ENCODE measurements at regions not wholly inside any gene's neighbourhood (a gene's known extent, or its start where the extent isn't known, plus 50 kb on each side); places are given as distances from the start of the nearest gene placed in this dataset.

DNA sequence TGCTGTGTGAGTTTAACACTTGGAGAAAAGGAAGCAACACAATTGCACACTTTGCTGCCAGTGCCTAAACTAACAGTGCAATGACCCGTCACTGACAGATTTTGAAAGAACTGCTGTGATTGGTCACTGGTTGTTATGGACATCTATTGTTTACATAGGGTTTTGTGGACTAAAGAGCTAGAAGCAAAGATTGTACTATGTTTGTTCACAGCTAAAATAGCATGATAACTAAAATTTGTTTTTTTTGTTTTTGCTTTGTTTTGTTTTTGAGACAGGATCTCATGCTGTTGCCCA, 112.4 kb upstream of the GOLGA8J start:
- TF ChIP-seq, protein P1, sequence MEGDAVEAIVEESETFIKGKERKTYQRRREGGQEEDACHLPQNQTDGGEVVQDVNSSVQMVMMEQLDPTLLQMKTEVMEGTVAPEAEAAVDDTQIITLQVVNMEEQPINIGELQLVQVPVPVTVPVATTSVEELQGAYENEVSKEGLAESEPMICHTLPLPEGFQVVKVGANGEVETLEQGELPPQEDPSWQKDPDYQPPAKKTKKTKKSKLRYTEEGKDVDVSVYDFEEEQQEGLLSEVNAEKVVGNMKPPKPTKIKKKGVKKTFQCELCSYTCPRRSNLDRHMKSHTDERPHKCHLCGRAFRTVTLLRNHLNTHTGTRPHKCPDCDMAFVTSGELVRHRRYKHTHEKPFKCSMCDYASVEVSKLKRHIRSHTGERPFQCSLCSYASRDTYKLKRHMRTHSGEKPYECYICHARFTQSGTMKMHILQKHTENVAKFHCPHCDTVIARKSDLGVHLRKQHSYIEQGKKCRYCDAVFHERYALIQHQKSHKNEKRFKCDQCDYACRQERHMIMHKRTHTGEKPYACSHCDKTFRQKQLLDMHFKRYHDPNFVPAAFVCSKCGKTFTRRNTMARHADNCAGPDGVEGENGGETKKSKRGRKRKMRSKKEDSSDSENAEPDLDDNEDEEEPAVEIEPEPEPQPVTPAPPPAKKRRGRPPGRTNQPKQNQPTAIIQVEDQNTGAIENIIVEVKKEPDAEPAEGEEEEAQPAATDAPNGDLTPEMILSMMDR (IDR thresholded peaks at IDR 0.05; ENCODE audit: poor library complexity, severe bottlenecking): no peak
- ATAC-seq (ENCODE audit: low read depth) (no peak), DNase-seq (ENCODE audit: low spot score) (no peak)
- H3K4me3 ChIP-seq (ENCODE audit: severe bottlenecking): no peak overlapping the region
- H3K9me3 ChIP-seq (ENCODE audit: severe bottlenecking): no peaks in the 10 kb centered on the region
- H3K36me3 ChIP-seq (ENCODE audit: low read depth): no peaks in the 10 kb centered on the region
- no peaks in the 10 kb centered on the region for H3K4me1 ChIP-seq (ENCODE audit: insufficient read depth, poor library complexity, severe bottlenecking)
- no peaks in the 10 kb centered on the region for H3K27me3 ChIP-seq (ENCODE audit: insufficient read depth, poor library complexity, severe bottlenecking)
- no peak overlapping the region for H3K27ac ChIP-seq (ENCODE audit: poor library complexity, severe bottlenecking)

DNA sequence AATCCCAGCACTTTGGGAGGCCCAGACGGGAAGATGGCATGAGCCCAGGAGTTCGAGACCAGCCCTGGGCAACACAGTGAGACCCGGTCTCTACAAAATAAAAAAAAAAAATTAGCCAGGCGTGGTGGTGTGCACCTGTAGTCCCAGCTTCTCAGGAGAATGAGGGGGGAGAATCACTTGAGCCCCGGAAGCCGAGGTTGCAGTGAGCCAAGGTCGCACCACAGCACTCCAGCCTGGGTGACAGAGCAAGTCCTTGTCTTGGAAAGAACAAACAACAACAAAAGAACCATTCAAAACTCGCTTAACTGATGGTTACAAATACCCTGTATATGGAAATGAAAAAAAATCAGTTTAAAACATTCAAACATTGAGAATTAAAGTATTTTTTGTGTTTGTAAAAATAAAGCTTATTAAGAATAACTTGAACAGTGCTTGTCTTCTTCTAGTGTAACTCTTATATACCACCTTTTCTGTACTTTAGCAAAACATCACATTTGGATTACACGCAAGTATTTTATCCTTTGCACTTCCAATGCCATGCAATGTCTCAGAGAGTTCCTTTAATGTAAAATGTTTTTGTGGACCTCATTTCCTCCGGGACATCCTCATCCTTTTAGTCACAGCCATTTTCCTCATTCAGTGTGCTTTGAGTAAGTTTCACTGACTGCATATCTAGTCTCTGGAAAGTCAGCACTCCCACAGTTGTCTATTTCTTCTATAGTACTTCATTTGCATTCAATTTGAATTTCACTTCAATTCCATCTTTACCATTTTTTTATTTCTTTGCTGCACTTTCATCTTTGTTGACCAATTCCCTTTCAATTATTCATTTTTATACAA, 113.0 kb upstream of the GOLGA8J start:
- no peaks in the 10 kb centered on the region for H3K9me3 ChIP-seq (ENCODE audit: severe bottlenecking)
- ATAC-seq (ENCODE audit: low read depth): no peak

DNA sequence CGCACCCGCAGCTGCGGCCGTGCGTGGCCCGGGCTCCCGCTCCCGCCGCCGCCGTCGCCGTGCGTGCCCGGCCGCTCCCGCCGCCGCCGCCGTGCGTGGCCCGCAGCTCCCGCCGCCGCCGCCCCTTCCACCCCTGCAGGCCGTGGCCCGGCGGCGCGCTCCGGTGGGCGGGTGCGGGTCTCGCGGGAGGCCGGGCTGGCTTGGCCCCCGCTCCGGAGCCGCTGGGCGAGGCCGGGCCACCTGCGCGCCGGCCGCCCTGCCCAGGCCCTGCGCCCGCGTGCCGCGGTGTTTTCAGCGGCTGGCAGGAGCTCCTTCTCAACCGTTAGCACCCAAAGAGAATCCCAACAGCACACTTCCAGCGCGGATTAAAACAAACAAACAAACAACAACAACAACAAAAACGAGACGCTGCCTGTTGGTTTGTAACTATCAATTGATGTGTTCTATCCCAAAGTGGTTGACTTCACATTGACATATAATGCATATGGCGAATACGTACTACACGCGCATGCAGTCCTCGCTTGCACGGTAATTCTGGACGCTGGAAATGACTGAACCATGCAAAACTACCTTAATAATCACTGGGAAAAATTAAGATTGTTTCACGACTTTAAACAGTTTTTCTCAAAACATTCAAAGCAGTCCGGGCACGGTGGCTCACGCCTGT, 113.7 kb upstream of the GOLGA8J start:
- ATAC-seq (ENCODE audit: low read depth) (peak; percentile 50), DNase-seq (ENCODE audit: low spot score) (no peak)
- no peaks in the 10 kb centered on the region for H3K4me1 ChIP-seq (ENCODE audit: insufficient read depth, poor library complexity, severe bottlenecking)
- H3K9me3 ChIP-seq (ENCODE audit: severe bottlenecking): no peaks in the 10 kb centered on the region
- H3K4me3 ChIP-seq (ENCODE audit: severe bottlenecking): peak overlapping the region; percentile 77
- H3K27me3 ChIP-seq (ENCODE audit: insufficient read depth, poor library complexity, severe bottlenecking): no peaks in the 10 kb centered on the region
- TF ChIP-seq, protein P1 (IDR thresholded peaks at IDR 0.05; ENCODE audit: poor library complexity, severe bottlenecking): no peak
- no peak overlapping the region for H3K27ac ChIP-seq (ENCODE audit: poor library complexity, severe bottlenecking)
- H3K36me3 ChIP-seq (ENCODE audit: low read depth): no peaks in the 10 kb centered on the region

More for the DNA sequence above, 113.0 kb upstream of the GOLGA8J start:
- TF ChIP-seq, protein P1 (IDR thresholded peaks at IDR 0.05; ENCODE audit: poor library complexity, severe bottlenecking): no peak
- no peak for DNase-seq (ENCODE audit: low spot score)
- Histone ChIP-seq H3K4me1 (ENCODE audit: insufficient read depth, poor library complexity, severe bottlenecking) (no peaks in the 10 kb centered on the region), H3K36me3 (ENCODE audit: low read depth) (no peaks in the 10 kb centered on the region), H3K27ac (ENCODE audit: poor library complexity, severe bottlenecking) (no peak overlapping the region), H3K27me3 (ENCODE audit: insufficient read depth, poor library complexity, severe bottlenecking) (no peaks in the 10 kb centered on the region), H3K4me3 (ENCODE audit: severe bottlenecking) (no peak overlapping the region)

DNA sequence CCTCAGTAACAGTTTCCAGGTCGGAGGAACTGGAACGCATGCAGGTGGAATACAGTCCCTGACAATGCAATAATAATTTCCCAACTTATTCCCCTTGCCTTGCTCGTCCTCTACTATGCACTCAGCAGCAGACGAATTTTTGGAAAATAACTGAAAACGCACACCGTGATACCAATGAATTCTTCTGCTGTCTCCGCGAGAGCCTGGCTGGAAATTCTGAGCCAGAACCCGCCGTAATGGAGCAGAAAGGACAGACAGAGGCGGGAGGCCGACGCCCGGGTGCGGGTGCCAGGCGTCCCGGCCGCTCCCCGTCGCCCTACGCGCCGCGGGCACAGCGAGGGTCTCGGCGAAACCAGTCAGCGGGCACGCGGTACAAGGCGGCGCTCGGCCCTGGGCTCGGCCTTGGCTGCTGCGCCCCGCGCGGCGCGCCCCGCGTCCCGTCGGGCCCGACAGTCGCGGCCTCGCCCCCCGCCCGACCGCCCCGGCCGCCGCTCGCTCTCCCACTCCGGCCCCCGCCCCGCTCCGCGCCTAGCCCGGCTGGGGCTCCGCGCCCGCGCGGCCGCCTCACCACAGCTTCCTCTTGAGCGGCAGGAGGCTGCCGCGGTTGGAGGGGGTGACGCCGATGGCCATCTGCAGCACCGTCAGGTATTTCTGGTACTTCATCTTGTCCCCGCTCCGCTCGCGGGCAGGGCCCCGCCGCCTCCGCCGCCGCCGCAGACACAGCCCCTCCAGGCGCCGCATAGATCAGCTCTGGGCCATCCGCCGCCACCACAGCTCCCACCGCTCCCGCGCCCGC, 114.5 kb upstream of the GOLGA8J start:
- Histone ChIP-seq H3K27ac (ENCODE audit: poor library complexity, severe bottlenecking) (no peak overlapping the region), H3K36me3 (ENCODE audit: low read depth) (no peaks in the 10 kb centered on the region), H3K9me3 (ENCODE audit: severe bottlenecking) (no peaks in the 10 kb centered on the region), H3K4me1 (ENCODE audit: insufficient read depth, poor library complexity, severe bottlenecking) (no peaks in the 10 kb centered on the region), H3K4me3 (ENCODE audit: severe bottlenecking) (peak overlapping the region; percentile 77), H3K27me3 (ENCODE audit: insufficient read depth, poor library complexity, severe bottlenecking) (no peaks in the 10 kb centered on the region)
- DNase-seq (ENCODE audit: low spot score): no peak
- ATAC-seq (ENCODE audit: low read depth): peak; percentile 60
- TF ChIP-seq, protein P1 (IDR thresholded peaks at IDR 0.05; ENCODE audit: poor library complexity, severe bottlenecking): peak; percentile 21

Data from RWPE2 (cell line).